ENCODE measurements at regions not wholly inside any gene's neighbourhood (a gene's known extent, or its start where the extent isn't known, plus 50 kb on each side); places are given as distances from the start of the nearest gene placed in this dataset.

- no peak for TF ChIP-seq CTCF (IDR thresholded peaks at IDR 0.05)
- TF ChIP-seq POLR2AphosphoS5 (IDR thresholded peaks at IDR 0.05), result no peak
- no peak for TF ChIP-seq POLR2A (IDR thresholded peaks at IDR 0.05; ENCODE audit: low read depth)
- no peak for TF ChIP-seq EP300 (IDR thresholded peaks at IDR 0.05)
These were observed 1159.1 kb downstream of the SI start for GRCh38 chr3:163919154-163919553.
